ENCODE measurements at regions not wholly inside any gene's neighbourhood (a gene's known extent, or its start where the extent isn't known, plus 50 kb on each side); places are given as distances from the start of the nearest gene placed in this dataset.
"Not testable (repeated sequence)": the region's sequence is repeated elsewhere in the genome, so short reads cannot be mapped to it uniquely, and the experiment has no call there.

- DNase-seq (peak; percentile 69 to 87 (median 84)), FAIRE-seq (no peak)
- no peak overlapping the region for H3K27ac ChIP-seq (ENCODE audit: low read depth in 2 of 2, low read length in 2 of 2)
- H3K4me3 ChIP-seq (ENCODE audit: low read length in 3 of 3): no peak overlapping the region
- no peak for TF ChIP-seq CTCF (IDR thresholded peaks at IDR 0.05; ENCODE audit: borderline replicate concordance, extremely low read depth, insufficient read depth)
- H3K9me3 ChIP-seq (ENCODE audit: control insufficient read depth in 2 of 3, insufficient read depth in 1 of 3, low read length in 3 of 3): peaks cover 0 to 7% (median 2%) of the 10 kb centered on the region in 3 donors
- H3K36me3 ChIP-seq (ENCODE audit: control insufficient read depth in 2 of 3, insufficient read depth in 3 of 3, low read length in 3 of 3): no peaks in the 10 kb centered on the region
- no peaks in the 10 kb centered on the region for H3K27me3 ChIP-seq (ENCODE audit: control insufficient read depth, insufficient read depth, low read length)
- intact Hi-C loops (cut with DNase I): no loop called here
- H3K9ac ChIP-seq (ENCODE audit: low read length in 3 of 3): no peak overlapping the region
- H3K4me1 ChIP-seq (ENCODE audit: control insufficient read depth in 2 of 3, insufficient read depth in 2 of 3, low read depth in 1 of 3, low read length in 3 of 3): no peaks in the 10 kb centered on the region
These were observed 796.4 kb downstream of the AACS start for GRCh38 chr12:125861299-125862281.

- H3K9me3 ChIP-seq (ENCODE audit: control insufficient read depth in 2 of 3, insufficient read depth in 1 of 3, low read length in 3 of 3); H3K36me3 ChIP-seq (ENCODE audit: control insufficient read depth in 2 of 3, insufficient read depth in 3 of 3, low read length in 3 of 3); FAIRE-seq; H3K9ac ChIP-seq (ENCODE audit: low read length in 3 of 3); DNase-seq; intact Hi-C loops (cut with DNase I); H3K27me3 ChIP-seq (ENCODE audit: control insufficient read depth, insufficient read depth, low read length); H3K4me3 ChIP-seq (ENCODE audit: low read length in 3 of 3); H3K4me1 ChIP-seq (ENCODE audit: control insufficient read depth in 2 of 3, insufficient read depth in 2 of 3, low read depth in 1 of 3, low read length in 3 of 3); H3K27ac ChIP-seq (ENCODE audit: low read depth in 2 of 2, low read length in 2 of 2): not testable (repeated sequence)
These were observed 800.0 kb downstream of the AACS start for GRCh38 chr12:125865236-125865635.

GRCh38 chr12:125871811-125872594 lies 806.8 kb downstream of the AACS start:
- Histone ChIP-seq H3K9ac (ENCODE audit: low read length in 3 of 3) (no peak overlapping the region), H3K27ac (ENCODE audit: low read depth in 2 of 2, low read length in 2 of 2) (no peak overlapping the region), H3K4me1 (ENCODE audit: control insufficient read depth in 2 of 3, insufficient read depth in 2 of 3, low read depth in 1 of 3, low read length in 3 of 3) (no peaks in the 10 kb centered on the region), H3K4me3 (ENCODE audit: low read length in 3 of 3) (no peak overlapping the region), H3K9me3 (ENCODE audit: control insufficient read depth in 2 of 3, insufficient read depth in 1 of 3, low read length in 3 of 3) (no peaks in the 10 kb centered on the region), H3K36me3 (ENCODE audit: control insufficient read depth in 2 of 3, insufficient read depth in 3 of 3, low read length in 3 of 3) (no peaks in the 10 kb centered on the region), H3K27me3 (ENCODE audit: control insufficient read depth, insufficient read depth, low read length) (no peaks in the 10 kb centered on the region)
- TF ChIP-seq CTCF (IDR thresholded peaks at IDR 0.05; ENCODE audit: borderline replicate concordance, extremely low read depth, insufficient read depth): no peak
- intact Hi-C loops (cut with DNase I): no loop called here
- DNase-seq (no peak), FAIRE-seq (no peak)

GRCh38 chr12:125873016-125873415 lies 807.8 kb downstream of the AACS start:
- H3K9me3 ChIP-seq (ENCODE audit: control insufficient read depth in 2 of 3, insufficient read depth in 1 of 3, low read length in 3 of 3): no peaks in the 10 kb centered on the region
- H3K27me3 ChIP-seq (ENCODE audit: control insufficient read depth, insufficient read depth, low read length): no peaks in the 10 kb centered on the region
- H3K9ac ChIP-seq (ENCODE audit: low read length in 3 of 3): no peak overlapping the region
- FAIRE-seq: no peak
- no peak for DNase-seq
- H3K4me3 ChIP-seq (ENCODE audit: low read length in 3 of 3): no peak overlapping the region
- TF ChIP-seq CTCF (IDR thresholded peaks at IDR 0.05; ENCODE audit: borderline replicate concordance, extremely low read depth, insufficient read depth): no peak
- H3K4me1 ChIP-seq (ENCODE audit: control insufficient read depth in 2 of 3, insufficient read depth in 2 of 3, low read depth in 1 of 3, low read length in 3 of 3): no peaks in the 10 kb centered on the region
- H3K36me3 ChIP-seq (ENCODE audit: control insufficient read depth in 2 of 3, insufficient read depth in 3 of 3, low read length in 3 of 3): no peaks in the 10 kb centered on the region
- H3K27ac ChIP-seq (ENCODE audit: low read depth in 2 of 2, low read length in 2 of 2): no peak overlapping the region
- intact Hi-C loops (cut with DNase I): no loop called here
